ENCODE measurements at regions not wholly inside any gene's neighbourhood (a gene's known extent, or its start where the extent isn't known, plus 50 kb on each side); places are given as distances from the start of the nearest gene placed in this dataset.

GRCh38 chr7:52571026-52571425 is 464.4 kb upstream of the POM121L12 start:
- in situ Hi-C loops (cut with MboI; ENCODE audit: low sequenced_read_pairs) (no loop called here), dilution Hi-C loops (cut with HindIII; ENCODE audit: low sequenced_read_pairs, unreplicated experiment) (no loop called here), intact Hi-C loops (cut with micrococcal nuclease) (no loop called here)
- Histone ChIP-seq H2AFZ (replicated peaks; ENCODE audit: low read length, poor library complexity) (no peak overlapping the region), H3K27ac (ENCODE audit: insufficient read depth, low read length) (no peak overlapping the region), H2BK5ac (ENCODE audit: low read depth, low read length, poor library complexity, severe bottlenecking) (no peak overlapping the region), H3K36me3 (ENCODE audit: control insufficient read depth, insufficient read depth, low read length) (no peaks in the 10 kb centered on the region), H4K20me1 (ENCODE audit: insufficient read depth, low read length) (no peaks in the 10 kb centered on the region), H3K4ac (ENCODE audit: low read depth, low read length) (no peak overlapping the region), H2BK20ac (ENCODE audit: low read depth, low read length) (no peak overlapping the region), H3K14ac (replicated peaks; ENCODE audit: low read depth, low read length) (no peak overlapping the region), H3K9me3 (ENCODE audit: control insufficient read depth, insufficient read depth, low read length) (peaks cover 6% of the 10 kb centered on the region), H3K9ac (ENCODE audit: low read depth, low read length) (no peak overlapping the region), H4K91ac (ENCODE audit: insufficient read depth, low read depth, low read length) (no peak overlapping the region), H3K18ac (ENCODE audit: low read depth, low read length) (no peak overlapping the region), H3K56ac (ENCODE audit: extremely low read depth, insufficient read depth, low read length) (no peak overlapping the region), H2BK120ac (ENCODE audit: low read depth, low read length) (no peak overlapping the region), H4K5ac (ENCODE audit: low read depth, low read length) (no peak overlapping the region), H2BK15ac (ENCODE audit: low read depth, low read length) (no peak overlapping the region), H3K4me3 (ENCODE audit: insufficient read depth, low read depth, low read length) (no peak overlapping the region), H3K79me1 (ENCODE audit: low read depth in 1 of 2, low read length in 2 of 2) (no peaks in the 10 kb centered on the region), H3K4me1 (ENCODE audit: control insufficient read depth, insufficient read depth, low read length) (no peaks in the 10 kb centered on the region), H4K8ac (ENCODE audit: low read depth in 2 of 2, low read length in 2 of 2) (no peak overlapping the region), H3K4me2 (ENCODE audit: low read depth, low read length) (no peak overlapping the region), H3K9me1 (ENCODE audit: insufficient read depth, low read length) (no peaks in the 10 kb centered on the region), H2AK9ac (replicated peaks; ENCODE audit: low read depth, low read length, poor library complexity) (no peak overlapping the region), H3K27me3 (ENCODE audit: control insufficient read depth, insufficient read depth, low read length) (no peaks in the 10 kb centered on the region), H3K23ac (ENCODE audit: low read depth, low read length) (no peak overlapping the region), H2AK5ac (ENCODE audit: low read depth, low read length) (no peak overlapping the region)
- DNase-seq, result no peak
- ChIA-PET POLR2A (ENCODE audit: unreplicated experiment) (no interaction called here), CTCF (no interaction called here)
- no peak for ATAC-seq (ENCODE audit: low read depth)
- TF ChIP-seq ELK1 (IDR thresholded peaks at IDR 0.05; ENCODE audit: borderline replicate concordance, low read depth, low read length) (no peak), FOS (IDR thresholded peaks at IDR 0.05; ENCODE audit: low read depth, low read length) (no peak), USF2 (IDR thresholded peaks at IDR 0.05; ENCODE audit: low read depth, low read length) (no peak), MAZ (IDR thresholded peaks at IDR 0.05; ENCODE audit: borderline replicate concordance, low read depth, low read length) (no peak), BHLHE40 (IDR thresholded peaks at IDR 0.05; ENCODE audit: low read depth, low read length) (no peak), RCOR1 (IDR thresholded peaks at IDR 0.05; ENCODE audit: insufficient replicate concordance, low read length) (no peak)
- TF ChIP-seq, protein P1, sequence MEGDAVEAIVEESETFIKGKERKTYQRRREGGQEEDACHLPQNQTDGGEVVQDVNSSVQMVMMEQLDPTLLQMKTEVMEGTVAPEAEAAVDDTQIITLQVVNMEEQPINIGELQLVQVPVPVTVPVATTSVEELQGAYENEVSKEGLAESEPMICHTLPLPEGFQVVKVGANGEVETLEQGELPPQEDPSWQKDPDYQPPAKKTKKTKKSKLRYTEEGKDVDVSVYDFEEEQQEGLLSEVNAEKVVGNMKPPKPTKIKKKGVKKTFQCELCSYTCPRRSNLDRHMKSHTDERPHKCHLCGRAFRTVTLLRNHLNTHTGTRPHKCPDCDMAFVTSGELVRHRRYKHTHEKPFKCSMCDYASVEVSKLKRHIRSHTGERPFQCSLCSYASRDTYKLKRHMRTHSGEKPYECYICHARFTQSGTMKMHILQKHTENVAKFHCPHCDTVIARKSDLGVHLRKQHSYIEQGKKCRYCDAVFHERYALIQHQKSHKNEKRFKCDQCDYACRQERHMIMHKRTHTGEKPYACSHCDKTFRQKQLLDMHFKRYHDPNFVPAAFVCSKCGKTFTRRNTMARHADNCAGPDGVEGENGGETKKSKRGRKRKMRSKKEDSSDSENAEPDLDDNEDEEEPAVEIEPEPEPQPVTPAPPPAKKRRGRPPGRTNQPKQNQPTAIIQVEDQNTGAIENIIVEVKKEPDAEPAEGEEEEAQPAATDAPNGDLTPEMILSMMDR (conservative IDR thresholded peaks at IDR 0.05; ENCODE audit: low read depth, low read length), result no peak
- WGBS, 2 experiments (ENCODE audit: extremely low coverage in 2 of 2, insufficient read length in 1 of 2), result no CpG with 5 or more reads among the region's 3 CpGs
- BruUV-seq (replicated peaks), result no TSS peak
